ENCODE measurements at regions not wholly inside any gene's neighbourhood (a gene's known extent, or its start where the extent isn't known, plus 50 kb on each side); places are given as distances from the start of the nearest gene placed in this dataset.

- no peak for TF ChIP-seq CTCF (IDR thresholded peaks at IDR 0.05; ENCODE audit: control insufficient read depth, extremely low read depth, insufficient read depth)
- DNase-seq (ENCODE audit: low read depth): no peak
- H3K4me3 ChIP-seq (ENCODE audit: low read depth, low read length): no peak overlapping the region
These were observed 294.8 kb downstream of the ASMT start for GRCh38 chrX:1909419-1910206.

GRCh38 chrX:1910207-1910470 is 295.3 kb downstream of the ASMT start:
- H3K4me3 ChIP-seq (ENCODE audit: low read depth, low read length): no peak overlapping the region
- no peak for DNase-seq (ENCODE audit: low read depth)
- no peak for TF ChIP-seq CTCF (IDR thresholded peaks at IDR 0.05; ENCODE audit: control insufficient read depth, extremely low read depth, insufficient read depth)

- no peak for TF ChIP-seq CTCF (IDR thresholded peaks at IDR 0.05; ENCODE audit: control insufficient read depth, extremely low read depth, insufficient read depth)
- DNase-seq (ENCODE audit: low read depth): no peak
- H3K4me3 ChIP-seq (ENCODE audit: low read depth, low read length): no peak overlapping the region
These were observed 296.7 kb downstream of the ASMT start for GRCh38 chrX:1911401-1912128.

- no peak overlapping the region for H3K4me3 ChIP-seq (ENCODE audit: low read depth, low read length)
- no peak for TF ChIP-seq CTCF (IDR thresholded peaks at IDR 0.05; ENCODE audit: control insufficient read depth, extremely low read depth, insufficient read depth)
- no peak for DNase-seq (ENCODE audit: low read depth)
These were observed 297.3 kb downstream of the ASMT start for GRCh38 chrX:1912193-1912592.

- no peak for TF ChIP-seq CTCF (IDR thresholded peaks at IDR 0.05; ENCODE audit: control insufficient read depth, extremely low read depth, insufficient read depth)
- DNase-seq (ENCODE audit: low read depth): no peak
- H3K4me3 ChIP-seq (ENCODE audit: low read depth, low read length): no peak overlapping the region
These were observed 299.9 kb downstream of the ASMT start for GRCh38 chrX:1914606-1915365.

- no peak for TF ChIP-seq CTCF (IDR thresholded peaks at IDR 0.05; ENCODE audit: control insufficient read depth, extremely low read depth, insufficient read depth)
- no peak overlapping the region for H3K4me3 ChIP-seq (ENCODE audit: low read depth, low read length)
- no peak for DNase-seq (ENCODE audit: low read depth)
These were observed 303.9 kb downstream of the ASMT start for GRCh38 chrX:1918780-1919179.
